Astrocyte (in vitro differentiated cells and primary cell): ENCODE measurements at regions not wholly inside any gene's neighbourhood (a gene's known extent, or its start where the extent isn't known, plus 50 kb on each side); places are given as distances from the start of the nearest gene placed in this dataset.
A peak's percentile ranks its signal among the peaks of the same experiment; 100 is the strongest.

Experiments used
- DNase-seq: peaks from one replicate; pipeline ENCODE4 v3.0.0-alpha.2; 2010; ENCODE audit warnings: low read depth
- FAIRE-seq: peaks from 2 replicates; lab custom pipeline; 2011; peaks lifted over from hg19 to GRCh38; lab: Jason Lieb, UNC
- H2AFZ ChIP-seq: 2 replicates; pipeline ENCODE4 v1.6.0; 2012; ENCODE audit warnings: low read depth, low read length, inconsistent platforms
- H3K27ac ChIP-seq: 2 replicates; pipeline ENCODE4 v1.5.1; 2011; ENCODE audit warnings: low read depth, low read length, inconsistent platforms
- H3K27me3 ChIP-seq: 2 replicates; pipeline ENCODE4 v1.6.0; 2011; ENCODE audit warnings: low read length, inconsistent platforms; ENCODE audit not compliant: insufficient read depth
- H3K36me3 ChIP-seq: 2 replicates; pipeline ENCODE4 v1.5.1; 2011; ENCODE audit warnings: low read length, inconsistent platforms; ENCODE audit not compliant: insufficient read depth
- H3K4me1 ChIP-seq: 2 replicates; pipeline ENCODE4 v1.5.1; 2011; ENCODE audit warnings: low read length, inconsistent platforms; ENCODE audit not compliant: insufficient read depth
- H3K4me2 ChIP-seq: 2 replicates; pipeline ENCODE4 v1.6.0; 2012; ENCODE audit warnings: low read length, inconsistent platforms
- H3K4me3 ChIP-seq: 2 replicates; pipeline ENCODE4 v1.5.1; 2011; ENCODE audit warnings: low read depth, mild to moderate bottlenecking, low read length, inconsistent platforms; ENCODE audit not compliant: insufficient read depth
- H3K79me2 ChIP-seq: 2 replicates; pipeline ENCODE4 v1.6.0; 2012; ENCODE audit warnings: mild to moderate bottlenecking, low read length, inconsistent platforms; ENCODE audit not compliant: insufficient read depth
- H3K9ac ChIP-seq: 2 replicates; pipeline ENCODE4 v1.6.0; 2012; ENCODE audit warnings: mild to moderate bottlenecking, low read length, inconsistent platforms
- H3K9me3 ChIP-seq: 2 replicates; pipeline ENCODE4 v1.5.1; 2012; ENCODE audit warnings: low read depth, mild to moderate bottlenecking, low read length, inconsistent platforms; ENCODE audit not compliant: insufficient read depth
- H4K20me1 ChIP-seq: 2 replicates; pipeline ENCODE4 v1.6.0; 2012; ENCODE audit warnings: low read length, inconsistent platforms; ENCODE audit not compliant: insufficient read depth
- H3K27ac Mint-ChIP-seq: one replicate; pipeline ENCODE4 v1.8.0; 2021; ENCODE audit warnings: mild to moderate bottlenecking, mixed read lengths; ENCODE audit not compliant: unreplicated experiment
- H3K27me3 Mint-ChIP-seq: one replicate; pipeline ENCODE4 v1.8.0; 2021; ENCODE audit warnings: low read depth, mixed read lengths; ENCODE audit not compliant: unreplicated experiment
- H3K36me3 Mint-ChIP-seq: one replicate; pipeline ENCODE4 v1.8.0; 2021; ENCODE audit warnings: low read depth, mixed read lengths; ENCODE audit not compliant: unreplicated experiment
- H3K4me1 Mint-ChIP-seq: one replicate; pipeline ENCODE4 v1.8.0; 2021; ENCODE audit warnings: low read depth, mixed read lengths; ENCODE audit not compliant: unreplicated experiment
- H3K4me3 Mint-ChIP-seq: one replicate; pipeline ENCODE4 v1.8.0; 2021; ENCODE audit warnings: mild to moderate bottlenecking, moderate library complexity, mixed read lengths; ENCODE audit not compliant: unreplicated experiment
- H3K9me3 Mint-ChIP-seq: one replicate; pipeline ENCODE4 v1.8.0; 2021; ENCODE audit warnings: mild to moderate bottlenecking, mixed read lengths; ENCODE audit not compliant: unreplicated experiment
- EZH2 ChIP-seq: IDR thresholded peaks from 2 replicates; pipeline ENCODE4 v1.6.1; 2012; ENCODE audit warnings: mild to moderate bottlenecking, low read length, inconsistent platforms; ENCODE audit not compliant: insufficient read depth
- TF ChIP-seq, protein P1 (sequence below): IDR thresholded peaks from 2 replicates; pipeline ENCODE4 v1.5.1; 2011; ENCODE audit warnings: low read depth, mild to moderate bottlenecking, inconsistent platforms, low read length, moderate library complexity; ENCODE audit not compliant: insufficient read depth

DNA sequence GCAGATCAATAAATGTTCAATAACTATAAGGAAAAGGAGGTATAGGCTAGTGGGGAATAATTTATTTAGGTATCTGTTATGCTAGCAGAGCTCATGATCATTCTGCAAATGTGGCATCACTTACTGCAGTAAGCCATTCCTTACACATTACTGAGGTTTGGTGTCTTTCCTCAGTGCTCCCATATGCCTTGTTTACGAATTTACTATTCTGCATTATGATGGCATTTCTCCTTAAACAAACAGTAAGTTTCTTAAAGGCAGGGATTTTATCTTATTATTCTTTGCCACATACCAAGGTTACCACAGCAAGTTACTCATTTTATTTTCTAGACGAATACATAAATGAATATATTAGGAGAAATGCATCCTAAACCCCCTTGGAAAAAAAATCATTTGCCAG lies 88.4 kb downstream of the DSEL start:
- Histone ChIP-seq H3K4me3 (no peak overlapping the region), H3K4me2 (no peak overlapping the region), H3K27ac (peak overlapping the region; percentile 45), H4K20me1 (no peaks in the 10 kb centered on the region), H3K4me1 (peaks cover 11% of the 10 kb centered on the region), H3K27me3 (no peaks in the 10 kb centered on the region), H2AFZ (no peak overlapping the region), H3K9me3 (no peaks in the 10 kb centered on the region), H3K9ac (no peak overlapping the region), H3K36me3 (no peaks in the 10 kb centered on the region), H3K79me2 (no peaks in the 10 kb centered on the region)
- Mint-ChIP-seq H3K9me3 (peaks cover 3% of the 10 kb centered on the region), H3K4me3 (no peak overlapping the region), H3K36me3 (no peaks in the 10 kb centered on the region), H3K27me3 (no peaks in the 10 kb centered on the region), H3K4me1 (peaks cover 2% of the 10 kb centered on the region), H3K27ac (no peak overlapping the region)
- TF ChIP-seq, protein P1, sequence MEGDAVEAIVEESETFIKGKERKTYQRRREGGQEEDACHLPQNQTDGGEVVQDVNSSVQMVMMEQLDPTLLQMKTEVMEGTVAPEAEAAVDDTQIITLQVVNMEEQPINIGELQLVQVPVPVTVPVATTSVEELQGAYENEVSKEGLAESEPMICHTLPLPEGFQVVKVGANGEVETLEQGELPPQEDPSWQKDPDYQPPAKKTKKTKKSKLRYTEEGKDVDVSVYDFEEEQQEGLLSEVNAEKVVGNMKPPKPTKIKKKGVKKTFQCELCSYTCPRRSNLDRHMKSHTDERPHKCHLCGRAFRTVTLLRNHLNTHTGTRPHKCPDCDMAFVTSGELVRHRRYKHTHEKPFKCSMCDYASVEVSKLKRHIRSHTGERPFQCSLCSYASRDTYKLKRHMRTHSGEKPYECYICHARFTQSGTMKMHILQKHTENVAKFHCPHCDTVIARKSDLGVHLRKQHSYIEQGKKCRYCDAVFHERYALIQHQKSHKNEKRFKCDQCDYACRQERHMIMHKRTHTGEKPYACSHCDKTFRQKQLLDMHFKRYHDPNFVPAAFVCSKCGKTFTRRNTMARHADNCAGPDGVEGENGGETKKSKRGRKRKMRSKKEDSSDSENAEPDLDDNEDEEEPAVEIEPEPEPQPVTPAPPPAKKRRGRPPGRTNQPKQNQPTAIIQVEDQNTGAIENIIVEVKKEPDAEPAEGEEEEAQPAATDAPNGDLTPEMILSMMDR: no peak
- no peak for TF ChIP-seq EZH2
- peak; percentile 22 for DNase-seq
- FAIRE-seq: no peak

DNA sequence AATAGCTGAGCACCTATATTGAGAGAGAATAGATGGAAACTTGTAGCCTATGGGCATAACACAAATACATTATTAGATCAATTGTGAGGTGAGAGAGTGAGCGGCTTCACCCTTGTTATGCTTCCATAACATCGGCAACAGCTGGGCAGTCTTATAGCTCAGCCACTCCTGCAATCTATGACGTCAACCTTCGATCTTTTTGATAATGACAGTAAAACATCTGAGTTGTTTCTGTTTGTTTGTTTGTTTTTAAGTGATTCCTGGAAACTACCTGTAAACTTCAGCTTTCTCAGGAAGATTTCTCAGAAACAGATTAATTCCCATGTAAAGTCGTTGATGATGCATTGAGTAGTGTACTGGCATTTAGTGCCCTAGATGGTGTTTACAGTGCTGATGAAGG lies 90.0 kb downstream of the DSEL start:
- H3K27me3 Mint-ChIP-seq: no peaks in the 10 kb centered on the region
- H3K27ac Mint-ChIP-seq: no peak overlapping the region
- no peak overlapping the region for H3K4me3 ChIP-seq
- no peak overlapping the region for H2AFZ ChIP-seq
- no peak overlapping the region for H3K9ac ChIP-seq
- no peaks in the 10 kb centered on the region for H4K20me1 ChIP-seq
- peaks cover 11% of the 10 kb centered on the region for H3K4me1 ChIP-seq
- no peaks in the 10 kb centered on the region for H3K9me3 ChIP-seq
- H3K27me3 ChIP-seq: no peaks in the 10 kb centered on the region
- DNase-seq: no peak
- no peak overlapping the region for H3K4me2 ChIP-seq
- H3K4me3 Mint-ChIP-seq: no peak overlapping the region
- H3K4me1 Mint-ChIP-seq: peaks cover 2% of the 10 kb centered on the region
- H3K9me3 Mint-ChIP-seq: peaks cover 3% of the 10 kb centered on the region
- no peak overlapping the region for H3K27ac ChIP-seq
- FAIRE-seq: no peak
- H3K36me3 ChIP-seq: no peaks in the 10 kb centered on the region
- no peaks in the 10 kb centered on the region for H3K79me2 ChIP-seq
- no peaks in the 10 kb centered on the region for H3K36me3 Mint-ChIP-seq
- TF ChIP-seq, protein P1: no peak
- no peak for TF ChIP-seq EZH2

- no peaks in the 10 kb centered on the region for H3K27me3 Mint-ChIP-seq
- H3K9me3 ChIP-seq: no peaks in the 10 kb centered on the region
- peak; percentile 81 for FAIRE-seq
- peak overlapping the region; percentile 14 for H3K4me2 ChIP-seq
- H4K20me1 ChIP-seq: no peaks in the 10 kb centered on the region
- H3K4me1 ChIP-seq: peaks cover 11% of the 10 kb centered on the region
- H3K4me3 ChIP-seq: no peak overlapping the region
- no peaks in the 10 kb centered on the region for H3K79me2 ChIP-seq
- peak; percentile 98 for DNase-seq
- H3K9me3 Mint-ChIP-seq: peaks cover 3% of the 10 kb centered on the region
- no peak overlapping the region for H3K9ac ChIP-seq
- no peak overlapping the region for H2AFZ ChIP-seq
- H3K36me3 ChIP-seq: no peaks in the 10 kb centered on the region
- H3K4me3 Mint-ChIP-seq: no peak overlapping the region
- peak overlapping the region; percentile 33 for H3K27ac ChIP-seq
- H3K27ac Mint-ChIP-seq: no peak overlapping the region
- H3K27me3 ChIP-seq: no peaks in the 10 kb centered on the region
- TF ChIP-seq, protein P1: no peak
- no peak for TF ChIP-seq EZH2
- H3K36me3 Mint-ChIP-seq: no peaks in the 10 kb centered on the region
- peaks cover 2% of the 10 kb centered on the region for H3K4me1 Mint-ChIP-seq
Measured at GRCh38 chr18:67425672-67426071, 90.8 kb downstream of the DSEL start.
